ENCODE measurements at regions not wholly inside any gene's neighbourhood (a gene's known extent, or its start where the extent isn't known, plus 50 kb on each side); places are given as distances from the start of the nearest gene placed in this dataset.
"Not testable (repeated sequence)": the region's sequence is repeated elsewhere in the genome, so short reads cannot be mapped to it uniquely, and the experiment has no call there.

GRCh38 chr11:80722629-80723028 lies 1281.8 kb upstream of the TENM4 start:
- no peak for TF ChIP-seq CTCF (IDR thresholded peaks at IDR 0.05)

DNA sequence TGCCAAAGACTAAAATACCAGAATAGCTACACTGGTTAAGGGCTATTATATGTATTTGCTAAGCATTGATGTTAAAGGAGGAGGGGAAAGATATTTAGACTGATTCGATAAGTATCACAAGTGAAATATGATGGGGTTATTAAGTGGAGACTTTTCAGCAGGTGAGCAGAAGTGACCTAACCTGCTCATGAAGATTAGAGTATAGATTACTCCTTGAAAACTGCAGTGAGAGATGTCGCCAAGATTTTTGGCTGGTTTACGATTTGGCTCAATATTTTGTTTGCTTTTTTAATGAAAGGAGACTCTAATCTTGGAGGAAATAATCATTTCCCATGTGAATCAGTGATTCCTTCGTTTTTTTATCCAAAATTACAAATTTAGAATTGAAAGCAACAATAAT lies 1279.5 kb upstream of the TENM4 start:
- Histone ChIP-seq H3K4me3 (no peak overlapping the region), H3K27ac (no peak overlapping the region)
- DNase-seq (ENCODE audit: low spot score), result no peak
- no peak for TF ChIP-seq CTCF (IDR thresholded peaks at IDR 0.05)

More at GRCh38 chr11:80722629-80723028, 1281.8 kb upstream of the TENM4 start:
- Histone ChIP-seq H3K27ac (no peak overlapping the region), H3K4me3 (no peak overlapping the region)
- no peak for DNase-seq (ENCODE audit: low spot score)

- no peak overlapping the region for H3K4me3 ChIP-seq
- TF ChIP-seq CTCF (IDR thresholded peaks at IDR 0.05), result no peak
Observed at GRCh38 chr11:80719292-80719646, 1278.4 kb upstream of the TENM4 start.

GRCh38 chr11:80718611-80719291 lies 1277.9 kb upstream of the TENM4 start:
- no peak for TF ChIP-seq CTCF (IDR thresholded peaks at IDR 0.05)
- Histone ChIP-seq H3K4me3 (no peak overlapping the region), H3K27ac (no peak overlapping the region)
- no peak for DNase-seq (ENCODE audit: low spot score)

More at GRCh38 chr11:80719292-80719646, 1278.4 kb upstream of the TENM4 start:
- no peak overlapping the region for H3K27ac ChIP-seq
- DNase-seq (ENCODE audit: low spot score), result no peak

GRCh38 chr11:80702264-80702663 lies 1261.4 kb upstream of the TENM4 start:
- Histone ChIP-seq H3K27ac (no peak overlapping the region), H3K4me3 (no peak overlapping the region)
- no peak for TF ChIP-seq CTCF (IDR thresholded peaks at IDR 0.05)
- DNase-seq (ENCODE audit: low spot score), result no peak

- DNase-seq (ENCODE audit: low spot score), result no peak
- TF ChIP-seq CTCF (IDR thresholded peaks at IDR 0.05), result no peak
- no peak overlapping the region for H3K4me3 ChIP-seq
- H3K27ac ChIP-seq, result no peak overlapping the region
Observed at GRCh38 chr11:80700386-80700785, 1259.6 kb upstream of the TENM4 start.

DNA sequence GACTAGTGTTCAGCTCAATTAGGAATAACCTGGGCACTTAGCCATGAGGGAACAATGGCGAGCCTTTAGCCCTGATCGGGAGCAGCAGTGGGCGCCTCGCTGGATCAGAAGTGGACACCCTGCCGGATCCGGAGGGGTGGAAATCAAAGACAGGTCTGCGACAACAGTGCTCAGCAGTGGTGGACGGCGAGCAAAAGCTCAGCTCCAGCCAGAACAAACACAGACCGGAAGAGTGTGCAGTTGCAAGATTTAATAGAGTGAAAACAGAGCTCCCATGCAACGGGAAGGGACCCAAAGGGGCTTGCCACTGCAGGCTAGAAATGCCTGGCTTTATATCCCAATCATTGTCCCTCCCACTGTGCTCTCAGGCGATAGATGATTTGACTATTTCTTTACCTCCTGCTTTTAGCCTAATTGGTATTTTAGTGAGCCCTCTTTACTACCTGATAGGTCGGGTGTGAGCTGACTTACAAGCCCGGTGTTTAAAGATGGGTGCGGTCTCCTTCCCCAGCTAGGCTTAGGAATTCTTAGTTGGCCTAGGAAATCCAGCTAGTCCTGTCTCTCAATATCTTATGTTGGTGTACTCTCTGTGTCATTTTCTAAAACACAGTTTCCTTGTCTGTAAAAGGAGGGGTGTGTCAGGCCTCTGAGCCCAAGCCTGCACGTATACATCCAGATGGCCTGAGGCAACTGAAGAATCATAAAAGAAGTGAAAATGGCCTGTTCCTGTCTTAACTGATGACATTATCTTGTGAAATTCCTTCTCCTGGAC lies 1258.8 kb upstream of the TENM4 start:
- not testable (repeated sequence) for H3K27ac ChIP-seq; H3K4me3 ChIP-seq; DNase-seq (ENCODE audit: low spot score)

Data from coronary artery (tissue), 2 donors.